Karpas-422 (cell line): ENCODE measurements at regions not wholly inside any gene's neighbourhood (a gene's known extent, or its start where the extent isn't known, plus 50 kb on each side); places are given as distances from the start of the nearest gene placed in this dataset.

Experiments
- DNase-seq: peaks from one replicate; pipeline ENCODE4 v3.0.0-alpha.2; 2015
- H2AFZ ChIP-seq: fragments of 200-600 bp; sonication (generic); 2 replicates; pipeline ENCODE4 v1.6.1; 2014; ENCODE audit warnings: antibody characterized with exemption, low read length, mixed read lengths
- H3K27ac ChIP-seq: fragments of 200-600 bp; sonication (generic); 2 replicates; pipeline ENCODE4 v1.5.1; 2014; ENCODE audit warnings: mild to moderate bottlenecking, low read length, moderate library complexity
- H3K27me3 ChIP-seq: fragments of 200-600 bp; sonication (generic); 2 replicates; pipeline ENCODE4 v1.6.1; 2014; ENCODE audit warnings: low read length, mixed read lengths
- H3K36me3 ChIP-seq: fragments of 200-600 bp; sonication (generic); 2 replicates; pipeline ENCODE4 v1.6.1; 2014; ENCODE audit warnings: low read length, mixed read lengths; ENCODE audit not compliant: insufficient read depth
- H3K4me1 ChIP-seq: fragments of 200-600 bp; sonication (generic); 2 replicates; pipeline ENCODE4 v1.6.1; 2014; ENCODE audit warnings: mild to moderate bottlenecking, low read length, mixed read lengths
- H3K4me2 ChIP-seq: fragments of 200-600 bp; sonication (generic); 2 replicates; pipeline ENCODE4 v1.6.1; 2014; ENCODE audit warnings: low read length, low read depth, mild to moderate bottlenecking; ENCODE audit not compliant: poor library complexity, severe bottlenecking
- H3K4me3 ChIP-seq: fragments of 200-600 bp; sonication (generic); 2 replicates; pipeline ENCODE4 v1.5.1; 2014; ENCODE audit warnings: mild to moderate bottlenecking, antibody characterized with exemption, low read length, mixed read lengths
- H3K79me2 ChIP-seq: fragments of 200-600 bp; sonication (generic); 2 replicates; pipeline ENCODE4 v1.6.1; 2014; ENCODE audit warnings: mild to moderate bottlenecking, low read length, mixed read lengths
- H3K9ac ChIP-seq: fragments of 200-600 bp; sonication (generic); 2 replicates; pipeline ENCODE4 v1.6.0; 2014; ENCODE audit warnings: low read length
- H3K9me2 ChIP-seq: fragments of 200-600 bp; sonication (generic), shearing (Covaris generic); replicated peaks from 2 replicates; pipeline ENCODE4 v1.6.0; 2014; ENCODE audit warnings: mild to moderate bottlenecking, low read length, moderate library complexity; ENCODE audit not compliant: insufficient read depth
- H3K9me3 ChIP-seq: fragments of 300-700, 200-600 bp; sonication (generic); 2 replicates; pipeline ENCODE4 v1.6.1; 2014; ENCODE audit warnings: low read length, mixed read lengths
- H4K20me1 ChIP-seq: fragments of 200-600 bp; sonication (generic); 2 replicates; pipeline ENCODE4 v1.6.1; 2014; ENCODE audit warnings: mild to moderate bottlenecking, antibody characterized with exemption, low read length, low read depth; ENCODE audit not compliant: insufficient read depth

DNA sequence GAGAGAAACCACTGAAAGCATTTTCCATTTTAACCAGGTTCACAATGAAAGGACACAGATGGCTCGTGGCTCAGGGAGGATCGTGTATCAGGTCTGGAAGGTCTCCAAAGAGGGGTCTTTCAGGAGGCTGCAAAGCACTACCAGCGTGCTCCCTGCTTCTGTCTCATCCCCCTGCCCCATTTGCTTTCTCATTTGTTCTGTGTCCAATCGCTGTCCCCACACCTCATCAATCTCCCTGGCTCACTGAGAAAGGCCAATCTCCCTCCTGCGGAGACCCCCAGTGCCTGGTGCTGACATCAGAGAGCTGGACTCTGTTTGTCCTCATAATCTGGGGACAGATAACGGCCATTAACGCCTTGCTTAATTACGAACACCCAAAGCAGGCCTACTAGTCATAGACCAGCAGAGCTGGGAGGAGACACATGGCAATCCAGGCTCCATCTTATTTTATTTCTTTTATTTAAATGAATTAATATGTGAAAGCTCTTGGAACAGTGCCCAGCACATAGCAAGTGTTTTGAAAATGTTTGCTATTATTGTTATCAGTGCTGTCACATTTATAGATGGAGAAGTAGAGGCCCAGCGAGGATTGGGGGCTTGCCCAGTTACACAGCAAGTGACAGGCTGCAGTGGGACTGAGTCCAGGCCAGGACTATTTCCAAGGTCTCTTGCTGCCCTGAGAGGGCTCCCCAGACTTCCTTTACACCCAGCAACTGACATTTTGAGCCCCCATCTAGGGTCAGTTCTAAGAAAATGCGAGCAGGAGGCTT lies 341.0 kb upstream of the USP24 start:
- Histone ChIP-seq H3K4me3 (no peak overlapping the region), H4K20me1 (no peaks in the 10 kb centered on the region), H3K9ac (no peak overlapping the region), H3K9me2 (no peaks in the 10 kb centered on the region), H3K27me3 (0 out of 2 replicates have a peak, but pooled peaks cover 2% of the 10 kb centered on the region), H3K4me1 (no peaks in the 10 kb centered on the region), H3K27ac (no peak overlapping the region), H2AFZ (no peak overlapping the region), H3K36me3 (no peaks in the 10 kb centered on the region), H3K79me2 (no peaks in the 10 kb centered on the region), H3K9me3 (no peaks in the 10 kb centered on the region), H3K4me2 (no peak overlapping the region)
- no peak for DNase-seq

DNA sequence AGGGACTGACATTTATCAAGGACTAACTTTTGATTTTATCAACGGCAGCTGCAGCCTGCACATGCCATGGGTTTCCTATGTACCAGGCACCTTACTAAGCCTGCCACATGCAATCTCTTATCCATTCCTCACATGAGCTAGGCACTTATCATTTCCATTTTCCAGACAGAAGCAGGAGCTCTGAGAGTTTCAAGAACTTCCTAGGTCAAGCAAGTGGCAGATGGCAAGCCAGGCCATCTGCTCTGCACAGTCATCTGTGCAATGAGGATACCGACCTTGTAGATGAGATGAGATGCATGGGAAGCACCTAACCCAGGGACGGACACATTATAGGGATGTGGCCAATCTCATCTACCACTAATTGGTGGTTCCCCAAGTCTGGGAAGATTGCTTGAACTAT lies 339.4 kb upstream of the USP24 start:
- Histone ChIP-seq H3K36me3 (no peaks in the 10 kb centered on the region), H3K79me2 (no peaks in the 10 kb centered on the region), H3K27me3 (0 out of 2 replicates have a peak, but pooled peaks cover 2% of the 10 kb centered on the region), H3K9me2 (no peaks in the 10 kb centered on the region), H3K4me1 (no peaks in the 10 kb centered on the region), H3K4me3 (no peak overlapping the region), H4K20me1 (no peaks in the 10 kb centered on the region), H2AFZ (no peak overlapping the region), H3K9me3 (no peaks in the 10 kb centered on the region), H3K9ac (no peak overlapping the region), H3K4me2 (no peak overlapping the region), H3K27ac (no peak overlapping the region)
- DNase-seq = no peak

- no peak overlapping the region for H2AFZ ChIP-seq
- H4K20me1 ChIP-seq = no peaks in the 10 kb centered on the region
- 0 out of 2 replicates have a peak, but pooled peaks cover 2% of the 10 kb centered on the region for H3K27me3 ChIP-seq
- H3K4me3 ChIP-seq = no peak overlapping the region
- no peak overlapping the region for H3K9ac ChIP-seq
- H3K4me1 ChIP-seq = no peaks in the 10 kb centered on the region
- no peaks in the 10 kb centered on the region for H3K79me2 ChIP-seq
- H3K4me2 ChIP-seq = no peak overlapping the region
- no peaks in the 10 kb centered on the region for H3K9me3 ChIP-seq
- no peaks in the 10 kb centered on the region for H3K9me2 ChIP-seq
- no peak for DNase-seq
- H3K36me3 ChIP-seq = no peaks in the 10 kb centered on the region
- no peak overlapping the region for H3K27ac ChIP-seq
Observed at GRCh38 chr1:55552636-55553035, 337.5 kb upstream of the USP24 start.

GRCh38 chr1:55547405-55547804 lies 332.2 kb upstream of the USP24 start:
- Histone ChIP-seq H3K4me1 (no peaks in the 10 kb centered on the region), H3K9me3 (no peaks in the 10 kb centered on the region), H3K36me3 (no peaks in the 10 kb centered on the region), H3K9ac (no peak overlapping the region), H3K27me3 (no peaks in the 10 kb centered on the region), H3K4me3 (no peak overlapping the region), H3K9me2 (no peaks in the 10 kb centered on the region), H3K79me2 (no peaks in the 10 kb centered on the region), H3K27ac (no peak overlapping the region), H3K4me2 (no peak overlapping the region), H4K20me1 (no peaks in the 10 kb centered on the region), H2AFZ (no peak overlapping the region)
- no peak for DNase-seq

- Histone ChIP-seq H3K4me1 (no peaks in the 10 kb centered on the region), H3K9me2 (no peaks in the 10 kb centered on the region), H3K9me3 (no peaks in the 10 kb centered on the region), H3K79me2 (no peaks in the 10 kb centered on the region), H4K20me1 (no peaks in the 10 kb centered on the region), H3K27ac (no peak overlapping the region), H3K4me3 (no peak overlapping the region), H3K27me3 (no peaks in the 10 kb centered on the region), H2AFZ (no peak overlapping the region), H3K9ac (no peak overlapping the region), H3K36me3 (no peaks in the 10 kb centered on the region), H3K4me2 (no peak overlapping the region)
- no peak for DNase-seq
Observed at GRCh38 chr1:55546553-55546952, 331.4 kb upstream of the USP24 start.

DNA sequence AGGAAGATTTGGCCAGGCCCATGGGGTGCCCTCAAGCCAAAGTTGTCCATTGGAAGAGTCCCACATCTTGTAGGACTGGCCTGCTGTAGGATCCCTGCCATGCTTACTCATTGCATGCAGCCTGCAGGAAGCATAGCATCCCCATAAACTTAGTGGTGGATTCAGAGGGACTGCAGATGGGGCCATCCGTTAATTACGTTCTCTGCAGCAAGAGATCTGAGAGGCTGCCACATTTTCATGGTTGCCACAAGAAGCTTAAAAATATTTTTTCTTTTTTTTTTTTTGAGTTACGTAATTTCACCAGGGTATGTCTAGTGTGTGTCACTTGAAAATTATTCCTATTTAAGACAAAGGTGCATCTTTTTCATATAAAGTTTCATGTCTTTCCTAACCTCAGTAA lies 329.7 kb upstream of the USP24 start:
- no peaks in the 10 kb centered on the region for H4K20me1 ChIP-seq
- H2AFZ ChIP-seq = no peak overlapping the region
- DNase-seq = no peak
- H3K79me2 ChIP-seq = no peaks in the 10 kb centered on the region
- no peak overlapping the region for H3K4me2 ChIP-seq
- H3K4me1 ChIP-seq = no peaks in the 10 kb centered on the region
- no peak overlapping the region for H3K9ac ChIP-seq
- no peak overlapping the region for H3K4me3 ChIP-seq
- H3K9me2 ChIP-seq = no peaks in the 10 kb centered on the region
- no peak overlapping the region for H3K27ac ChIP-seq
- H3K27me3 ChIP-seq = no peaks in the 10 kb centered on the region
- no peaks in the 10 kb centered on the region for H3K9me3 ChIP-seq
- no peaks in the 10 kb centered on the region for H3K36me3 ChIP-seq

- Histone ChIP-seq H2AFZ (no peak overlapping the region), H3K4me3 (no peak overlapping the region), H3K9me2 (no peaks in the 10 kb centered on the region), H3K36me3 (no peaks in the 10 kb centered on the region), H3K79me2 (no peaks in the 10 kb centered on the region), H3K4me1 (no peaks in the 10 kb centered on the region), H3K9ac (no peak overlapping the region), H3K9me3 (no peaks in the 10 kb centered on the region), H3K27me3 (no peaks in the 10 kb centered on the region), H3K4me2 (no peak overlapping the region), H3K27ac (no peak overlapping the region), H4K20me1 (no peaks in the 10 kb centered on the region)
- DNase-seq = no peak
Observed at GRCh38 chr1:55542901-55543504, 327.8 kb upstream of the USP24 start.

DNA sequence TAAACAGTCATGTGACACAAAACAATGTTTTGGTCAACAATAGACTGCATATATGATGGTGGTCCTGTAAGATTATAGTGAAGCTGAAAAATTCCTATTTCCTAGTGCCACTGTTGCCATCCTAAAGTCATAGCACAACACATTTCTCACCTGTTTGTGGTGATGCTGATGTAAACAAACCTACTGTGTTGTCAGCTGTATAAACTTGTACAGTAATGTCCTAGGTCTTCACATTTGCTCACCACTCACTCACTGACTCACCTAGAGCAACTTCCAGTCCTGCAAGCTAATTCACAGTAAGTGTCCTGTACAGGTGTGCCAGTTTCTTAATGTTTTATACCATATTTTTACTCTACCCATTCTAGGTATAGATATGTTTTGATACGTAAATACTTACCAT lies 326.1 kb upstream of the USP24 start:
- Histone ChIP-seq H3K27me3 (no peaks in the 10 kb centered on the region), H3K4me2 (no peak overlapping the region), H3K4me3 (no peak overlapping the region), H4K20me1 (no peaks in the 10 kb centered on the region), H3K9me3 (no peaks in the 10 kb centered on the region), H2AFZ (no peak overlapping the region), H3K9ac (no peak overlapping the region), H3K79me2 (no peaks in the 10 kb centered on the region), H3K4me1 (no peaks in the 10 kb centered on the region), H3K9me2 (no peaks in the 10 kb centered on the region), H3K36me3 (no peaks in the 10 kb centered on the region), H3K27ac (no peak overlapping the region)
- no peak for DNase-seq
